ENCODE measurements at regions not wholly inside any gene's neighbourhood (a gene's known extent, or its start where the extent isn't known, plus 50 kb on each side); places are given as distances from the start of the nearest gene placed in this dataset.

DNA sequence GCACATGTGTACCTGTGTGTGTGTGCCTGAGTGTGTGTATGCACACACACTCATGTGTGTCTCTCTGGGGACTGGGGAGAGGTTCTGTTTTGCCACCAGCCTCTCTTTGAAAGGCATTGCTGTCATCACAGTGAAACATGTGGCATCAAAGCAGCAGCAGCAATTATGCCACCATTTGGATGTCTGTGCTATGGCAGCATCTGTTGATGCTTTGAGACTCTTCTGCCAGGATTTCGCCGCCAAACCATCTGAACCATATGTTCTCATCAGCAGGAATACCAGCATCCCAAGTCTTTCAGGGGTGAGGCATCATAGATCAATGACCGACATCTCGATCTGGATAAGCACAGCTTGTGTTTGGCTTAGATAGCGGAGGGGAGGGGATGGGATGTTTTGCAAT lies 168.6 kb downstream of the FAT3 start:
- TF ChIP-seq CTCF (IDR thresholded peaks at IDR 0.05) = no peak
- no peak for TF ChIP-seq POLR2A (IDR thresholded peaks at IDR 0.05)

All from Peyer's patch (tissue), 4 donors.